Midbrain (tissue), 1 donor: ENCODE measurements at regions not wholly inside any gene's neighbourhood (a gene's known extent, or its start where the extent isn't known, plus 50 kb on each side); places are given as distances from the start of the nearest gene placed in this dataset.

ENCODE experiments used
- DNase-seq: peaks from one replicate; lab custom pipeline; 2025; lab: John Stamatoyannopoulos, UW

GRCh38 chr7:69149804-69150782, 448.2 kb upstream of the AUTS2 start:
- no peak for DNase-seq

GRCh38 chr7:69162326-69162725, 435.9 kb upstream of the AUTS2 start:
- no peak for DNase-seq

- DNase-seq, result no peak
Measured at GRCh38 chr7:69162931-69163670, 435.2 kb upstream of the AUTS2 start.

- DNase-seq, result no peak
Measured at GRCh38 chr7:69166979-69167516, 431.2 kb upstream of the AUTS2 start.

- no peak for DNase-seq
Measured at GRCh38 chr7:69169386-69169785, 428.9 kb upstream of the AUTS2 start.

GRCh38 chr7:69172357-69173077, 425.8 kb upstream of the AUTS2 start:
- DNase-seq, result no peak

GRCh38 chr7:69173341-69173740, 424.9 kb upstream of the AUTS2 start:
- no peak for DNase-seq

GRCh38 chr7:69173846-69174245, 424.4 kb upstream of the AUTS2 start:
- no peak for DNase-seq

GRCh38 chr7:69176841-69177240, 421.4 kb upstream of the AUTS2 start:
- DNase-seq, result no peak

GRCh38 chr7:69177461-69177861, 420.8 kb upstream of the AUTS2 start:
- no peak for DNase-seq

- DNase-seq, result no peak
Measured at GRCh38 chr7:69177941-69178494, 420.3 kb upstream of the AUTS2 start.

- no peak for DNase-seq
Measured at GRCh38 chr7:69180662-69181061, 417.6 kb upstream of the AUTS2 start.

GRCh38 chr7:69182596-69183467, 415.4 kb upstream of the AUTS2 start:
- DNase-seq, result no peak

- DNase-seq, result no peak
Measured at GRCh38 chr7:69184339-69184738, 413.9 kb upstream of the AUTS2 start.

GRCh38 chr7:69185170-69185569, 413.1 kb upstream of the AUTS2 start:
- DNase-seq, result no peak

- DNase-seq, result no peak
Measured at GRCh38 chr7:69186974-69187373, 411.3 kb upstream of the AUTS2 start.

- no peak for DNase-seq
Measured at GRCh38 chr7:69187824-69188333, 410.4 kb upstream of the AUTS2 start.

GRCh38 chr7:69189406-69189805, 408.9 kb upstream of the AUTS2 start:
- no peak for DNase-seq

- DNase-seq, result no peak
Measured at GRCh38 chr7:69190025-69190424, 408.2 kb upstream of the AUTS2 start.

GRCh38 chr7:69190763-69191162, 407.5 kb upstream of the AUTS2 start:
- DNase-seq, result no peak

GRCh38 chr7:69192134-69192533, 406.1 kb upstream of the AUTS2 start:
- no peak for DNase-seq
